Neural progenitor cell (in vitro differentiated cells): ENCODE measurements at regions not wholly inside any gene's neighbourhood (a gene's known extent, or its start where the extent isn't known, plus 50 kb on each side); places are given as distances from the start of the nearest gene placed in this dataset.

Source experiments
- DNase-seq: peaks from one replicate; pipeline ENCODE4 v3.0.0-alpha.2; 2016; ENCODE audit warnings: low spot score
- H2AFZ ChIP-seq: fragments of 200-600 bp; sonication (generic); replicated peaks from 2 replicates; pipeline ENCODE4 v1.6.1; 2016; ENCODE audit warnings: antibody characterized with exemption
- H3F3A ChIP-seq: fragments of 200-600 bp; sonication (generic); 2 replicates; pipeline ENCODE4 v1.6.1; 2016; ENCODE audit warnings: antibody characterized with exemption, low read depth
- H3K27ac ChIP-seq: fragments of 200-600 bp; sonication (generic); 2 replicates; pipeline ENCODE4 v1.5.1; 2016; ENCODE audit warnings: mild to moderate bottlenecking
- H3K27me3 ChIP-seq: fragments of 200-600 bp; sonication (generic); 2 replicates; pipeline ENCODE4 v1.6.1; 2016; ENCODE audit warnings: mild to moderate bottlenecking, moderate library complexity
- H3K36me3 ChIP-seq: fragments of 200-600 bp; sonication (generic); 2 replicates; pipeline ENCODE4 v1.5.1; 2016
- H3K4me1 ChIP-seq: fragments of 200-600 bp; sonication (generic); 2 replicates; pipeline ENCODE4 v1.6.1; 2016; ENCODE audit warnings: mixed run types
- H3K4me2 ChIP-seq: fragments of 200-600 bp; sonication (generic); 2 replicates; pipeline ENCODE4 v1.6.1; 2016
- H3K4me3 ChIP-seq: fragments of 200-600 bp; sonication (generic); 2 replicates; pipeline ENCODE4 v1.5.1; 2016
- H3K79me2 ChIP-seq: fragments of 200-600 bp; sonication (generic); 2 replicates; pipeline ENCODE4 v1.6.1; 2016; ENCODE audit warnings: low read depth
- H3K9ac ChIP-seq: fragments of 200-600 bp; sonication (generic); 2 replicates; pipeline ENCODE4 v1.6.1; 2016
- H3K9me3 ChIP-seq: fragments of 200-600 bp; sonication (generic); 2 replicates; pipeline ENCODE4 v1.5.1; 2016; ENCODE audit warnings: low read depth
- H4K20me1 ChIP-seq: fragments of 200-600 bp; sonication (generic); 2 replicates; pipeline ENCODE4 v1.6.1; 2016; ENCODE audit warnings: low read depth
- H3K27ac Mint-ChIP-seq: 3 replicates; pipeline ENCODE4 v1.8.0; 2021; ENCODE audit warnings: mixed read lengths
- H3K27me3 Mint-ChIP-seq: 2 replicates; pipeline ENCODE4 v1.8.0; 2022; ENCODE audit warnings: low read depth, mild to moderate bottlenecking, inconsistent platforms, moderate library complexity, mixed read lengths; ENCODE audit not compliant: insufficient read depth
- H3K36me3 Mint-ChIP-seq: 3 replicates; pipeline ENCODE4 v1.8.0; 2021; ENCODE audit warnings: mixed read lengths
- H3K4me1 Mint-ChIP-seq: 3 replicates; pipeline ENCODE4 v1.8.0; 2021; ENCODE audit warnings: mixed read lengths
- H3K4me3 Mint-ChIP-seq: 3 replicates; pipeline ENCODE4 v1.8.0; 2021; ENCODE audit warnings: mild to moderate bottlenecking, moderate library complexity, mixed read lengths
- H3K9me3 Mint-ChIP-seq: 3 replicates; pipeline ENCODE4 v1.8.0; 2020; ENCODE audit warnings: mixed read lengths
- EZH2 ChIP-seq: fragments of 200-600 bp; sonication (generic); IDR thresholded peaks from 2 replicates; pipeline ENCODE4 v1.6.1; 2017; ENCODE audit warnings: antibody characterized with exemption, mild to moderate bottlenecking, moderate library complexity
- EZH2phosphoT487 ChIP-seq: fragments of 200-600 bp; sonication (generic); IDR thresholded peaks from 2 replicates; pipeline ENCODE4 v1.6.1; 2017; ENCODE audit warnings: antibody characterized with exemption
- TF ChIP-seq, protein P1 (sequence below): fragments of 200-600 bp; sonication (generic); IDR thresholded peaks from 2 replicates; pipeline ENCODE4 v1.5.1; 2017; ENCODE audit warnings: antibody characterized with exemption, mild to moderate bottlenecking

GRCh38 chr17:68699936-68700335 lies 98.8 kb upstream of the FAM20A start:
- H3K36me3 ChIP-seq, result no peaks in the 10 kb centered on the region
- H3K9ac ChIP-seq, result no peak overlapping the region
- H3K27ac ChIP-seq, result no peak overlapping the region
- no peak overlapping the region for H3K4me2 ChIP-seq
- no peaks in the 10 kb centered on the region for H3F3A ChIP-seq
- no peaks in the 10 kb centered on the region for H4K20me1 ChIP-seq
- H3K27ac Mint-ChIP-seq, result no peak overlapping the region
- no peaks in the 10 kb centered on the region for H3K9me3 ChIP-seq
- H3K27me3 ChIP-seq, result no peaks in the 10 kb centered on the region
- H3K4me1 ChIP-seq, result no peaks in the 10 kb centered on the region
- H3K9me3 Mint-ChIP-seq, result peaks cover 2% of the 10 kb centered on the region
- H3K4me3 Mint-ChIP-seq, result no peak overlapping the region
- peaks cover 3% of the 10 kb centered on the region for H3K4me1 Mint-ChIP-seq
- no peak overlapping the region for H3K4me3 ChIP-seq
- no peak for TF ChIP-seq EZH2
- no peak for TF ChIP-seq EZH2phosphoT487
- TF ChIP-seq, protein P1, sequence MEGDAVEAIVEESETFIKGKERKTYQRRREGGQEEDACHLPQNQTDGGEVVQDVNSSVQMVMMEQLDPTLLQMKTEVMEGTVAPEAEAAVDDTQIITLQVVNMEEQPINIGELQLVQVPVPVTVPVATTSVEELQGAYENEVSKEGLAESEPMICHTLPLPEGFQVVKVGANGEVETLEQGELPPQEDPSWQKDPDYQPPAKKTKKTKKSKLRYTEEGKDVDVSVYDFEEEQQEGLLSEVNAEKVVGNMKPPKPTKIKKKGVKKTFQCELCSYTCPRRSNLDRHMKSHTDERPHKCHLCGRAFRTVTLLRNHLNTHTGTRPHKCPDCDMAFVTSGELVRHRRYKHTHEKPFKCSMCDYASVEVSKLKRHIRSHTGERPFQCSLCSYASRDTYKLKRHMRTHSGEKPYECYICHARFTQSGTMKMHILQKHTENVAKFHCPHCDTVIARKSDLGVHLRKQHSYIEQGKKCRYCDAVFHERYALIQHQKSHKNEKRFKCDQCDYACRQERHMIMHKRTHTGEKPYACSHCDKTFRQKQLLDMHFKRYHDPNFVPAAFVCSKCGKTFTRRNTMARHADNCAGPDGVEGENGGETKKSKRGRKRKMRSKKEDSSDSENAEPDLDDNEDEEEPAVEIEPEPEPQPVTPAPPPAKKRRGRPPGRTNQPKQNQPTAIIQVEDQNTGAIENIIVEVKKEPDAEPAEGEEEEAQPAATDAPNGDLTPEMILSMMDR, result no peak
- no peaks in the 10 kb centered on the region for H3K36me3 Mint-ChIP-seq
- H3K27me3 Mint-ChIP-seq, result peaks cover 7% of the 10 kb centered on the region
- no peak for DNase-seq
- no peaks in the 10 kb centered on the region for H3K79me2 ChIP-seq
- no peak overlapping the region for H2AFZ ChIP-seq

GRCh38 chr17:68698746-68699145 lies 97.6 kb upstream of the FAM20A start:
- Mint-ChIP-seq H3K9me3 (peaks cover 2% of the 10 kb centered on the region), H3K27me3 (peaks cover 11% of the 10 kb centered on the region), H3K4me1 (peaks cover 10% of the 10 kb centered on the region), H3K27ac (no peak overlapping the region), H3K36me3 (no peaks in the 10 kb centered on the region), H3K4me3 (no peak overlapping the region)
- H3K9me3 ChIP-seq, result no peaks in the 10 kb centered on the region
- H3K36me3 ChIP-seq, result no peaks in the 10 kb centered on the region
- no peaks in the 10 kb centered on the region for H3K27me3 ChIP-seq
- H3F3A ChIP-seq, result no peaks in the 10 kb centered on the region
- H2AFZ ChIP-seq, result no peak overlapping the region
- no peaks in the 10 kb centered on the region for H3K79me2 ChIP-seq
- H3K4me1 ChIP-seq, result no peaks in the 10 kb centered on the region
- no peak for DNase-seq
- no peaks in the 10 kb centered on the region for H4K20me1 ChIP-seq
- no peak overlapping the region for H3K27ac ChIP-seq
- H3K9ac ChIP-seq, result no peak overlapping the region
- TF ChIP-seq, protein P1, result no peak
- TF ChIP-seq EZH2phosphoT487 (no peak), EZH2 (no peak)
- H3K4me3 ChIP-seq, result no peak overlapping the region
- H3K4me2 ChIP-seq, result no peak overlapping the region

GRCh38 chr17:68697850-68698361 lies 96.7 kb upstream of the FAM20A start:
- Histone ChIP-seq H3K27ac (no peak overlapping the region), H3K9me3 (no peaks in the 10 kb centered on the region), H2AFZ (no peak overlapping the region), H3K4me1 (no peaks in the 10 kb centered on the region), H3K36me3 (no peaks in the 10 kb centered on the region), H3K4me3 (no peak overlapping the region), H3K79me2 (no peaks in the 10 kb centered on the region), H3K9ac (no peak overlapping the region), H3K27me3 (no peaks in the 10 kb centered on the region), H4K20me1 (no peaks in the 10 kb centered on the region), H3K4me2 (no peak overlapping the region), H3F3A (no peaks in the 10 kb centered on the region)
- H3K36me3 Mint-ChIP-seq, result no peaks in the 10 kb centered on the region
- H3K27ac Mint-ChIP-seq, result no peak overlapping the region
- peaks cover 2% of the 10 kb centered on the region for H3K9me3 Mint-ChIP-seq
- H3K27me3 Mint-ChIP-seq, result peaks cover 11% of the 10 kb centered on the region
- TF ChIP-seq EZH2phosphoT487, result no peak
- TF ChIP-seq EZH2, result no peak
- TF ChIP-seq, protein P1, result no peak
- peaks cover 14% of the 10 kb centered on the region for H3K4me1 Mint-ChIP-seq
- H3K4me3 Mint-ChIP-seq, result no peak overlapping the region
- DNase-seq, result no peak
